SK-N-SH treated with all-trans-retinoic acid at 6 μM for 48 hours (cell line): ENCODE measurements at regions not wholly inside any gene's neighbourhood (a gene's known extent, or its start where the extent isn't known, plus 50 kb on each side); places are given as distances from the start of the nearest gene placed in this dataset.

ENCODE experiments used
- ATAC-seq: fragments of 200-7000 bp; cut with Tn5 transposase; 3 replicates; pipeline ENCODE4 v1.9.1; 2020; ENCODE audit warnings: mild to moderate bottlenecking, moderate library complexity
- ISL1 ChIP-seq: fragments of 250-450 bp; sonication (Bioruptor Pico); IDR thresholded peaks from 2 replicates; pipeline ENCODE4 v2.1.2; 2022; ENCODE audit warnings: mild to moderate bottlenecking, moderate library complexity
- TF ChIP-seq, protein P1 (sequence below): fragments of 250-450 bp; sonication (Bioruptor Pico); IDR thresholded peaks from 2 replicates; pipeline ENCODE4 v1.5.0; 2020; ENCODE audit warnings: mild to moderate bottlenecking, moderate library complexity

DNA sequence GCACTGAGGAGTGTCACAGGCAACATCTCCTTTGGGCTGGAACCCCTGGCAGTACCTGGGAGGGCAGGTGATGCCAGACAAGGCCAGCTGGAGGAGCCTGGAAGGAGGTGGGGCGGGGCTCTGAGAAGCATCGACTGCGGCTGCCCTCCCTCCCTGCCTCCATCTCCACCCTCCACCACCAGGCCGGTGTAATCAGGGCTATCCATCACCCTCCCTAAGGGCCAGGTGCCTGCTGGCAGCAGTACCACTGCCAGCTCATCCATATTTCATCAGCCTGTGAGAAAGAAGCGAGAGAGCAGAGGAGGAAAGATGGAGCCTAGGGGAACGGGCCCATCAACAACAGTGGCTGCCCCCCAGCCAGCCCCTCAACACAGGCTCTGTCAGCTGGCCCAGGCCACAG, 51.4 kb upstream of the RASD2 start:
- ATAC-seq: peak; percentile 49
- TF ChIP-seq, protein P1, sequence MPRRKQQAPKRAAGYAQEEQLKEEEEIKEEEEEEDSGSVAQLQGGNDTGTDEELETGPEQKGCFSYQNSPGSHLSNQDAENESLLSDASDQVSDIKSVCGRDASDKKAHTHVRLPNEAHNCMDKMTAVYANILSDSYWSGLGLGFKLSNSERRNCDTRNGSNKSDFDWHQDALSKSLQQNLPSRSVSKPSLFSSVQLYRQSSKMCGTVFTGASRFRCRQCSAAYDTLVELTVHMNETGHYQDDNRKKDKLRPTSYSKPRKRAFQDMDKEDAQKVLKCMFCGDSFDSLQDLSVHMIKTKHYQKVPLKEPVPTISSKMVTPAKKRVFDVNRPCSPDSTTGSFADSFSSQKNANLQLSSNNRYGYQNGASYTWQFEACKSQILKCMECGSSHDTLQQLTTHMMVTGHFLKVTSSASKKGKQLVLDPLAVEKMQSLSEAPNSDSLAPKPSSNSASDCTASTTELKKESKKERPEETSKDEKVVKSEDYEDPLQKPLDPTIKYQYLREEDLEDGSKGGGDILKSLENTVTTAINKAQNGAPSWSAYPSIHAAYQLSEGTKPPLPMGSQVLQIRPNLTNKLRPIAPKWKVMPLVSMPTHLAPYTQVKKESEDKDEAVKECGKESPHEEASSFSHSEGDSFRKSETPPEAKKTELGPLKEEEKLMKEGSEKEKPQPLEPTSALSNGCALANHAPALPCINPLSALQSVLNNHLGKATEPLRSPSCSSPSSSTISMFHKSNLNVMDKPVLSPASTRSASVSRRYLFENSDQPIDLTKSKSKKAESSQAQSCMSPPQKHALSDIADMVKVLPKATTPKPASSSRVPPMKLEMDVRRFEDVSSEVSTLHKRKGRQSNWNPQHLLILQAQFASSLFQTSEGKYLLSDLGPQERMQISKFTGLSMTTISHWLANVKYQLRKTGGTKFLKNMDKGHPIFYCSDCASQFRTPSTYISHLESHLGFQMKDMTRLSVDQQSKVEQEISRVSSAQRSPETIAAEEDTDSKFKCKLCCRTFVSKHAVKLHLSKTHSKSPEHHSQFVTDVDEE (CRISPR knock-in tag): no peak
- TF ChIP-seq ISL1 (CRISPR knock-in tag): no peak
